ENCODE measurements at regions not wholly inside any gene's neighbourhood (a gene's known extent, or its start where the extent isn't known, plus 50 kb on each side); places are given as distances from the start of the nearest gene placed in this dataset.

- no peak for TF ChIP-seq CTCF (conservative IDR thresholded peaks at IDR 0.05 in 1 of 2, IDR thresholded peaks at IDR 0.05 in 1 of 2; ENCODE audit: low read depth in 1 of 2, low read length in 2 of 2)
- TF ChIP-seq EZH2 (IDR thresholded peaks at IDR 0.05; ENCODE audit: low read length, missing control alignments), result no peak
Measured at GRCh38 chr16:65339062-65339461, 217.2 kb upstream of the CDH11 start.
